ENCODE measurements at regions not wholly inside any gene's neighbourhood (a gene's known extent, or its start where the extent isn't known, plus 50 kb on each side); places are given as distances from the start of the nearest gene placed in this dataset.

DNA sequence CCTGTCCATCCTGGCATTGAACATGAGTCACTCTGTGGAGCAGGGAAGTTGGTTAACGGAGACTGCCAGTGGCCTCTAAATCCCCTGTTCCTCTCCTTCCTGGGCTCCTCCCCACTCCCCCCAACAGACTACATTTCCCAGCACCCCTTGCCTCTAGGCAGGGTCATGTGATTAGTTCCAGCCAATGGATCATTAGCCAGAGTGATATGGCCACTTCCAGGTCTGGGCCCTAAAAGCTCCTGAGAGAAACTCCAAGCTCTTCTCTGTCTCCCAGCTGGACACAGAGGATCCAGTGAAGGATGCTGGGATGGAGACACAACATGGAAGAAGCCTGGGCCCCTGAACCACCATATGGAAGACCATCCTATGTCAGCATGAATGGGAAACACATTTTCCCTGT lies 54.4 kb upstream of the RFLNA start:
- TF ChIP-seq, protein P1, sequence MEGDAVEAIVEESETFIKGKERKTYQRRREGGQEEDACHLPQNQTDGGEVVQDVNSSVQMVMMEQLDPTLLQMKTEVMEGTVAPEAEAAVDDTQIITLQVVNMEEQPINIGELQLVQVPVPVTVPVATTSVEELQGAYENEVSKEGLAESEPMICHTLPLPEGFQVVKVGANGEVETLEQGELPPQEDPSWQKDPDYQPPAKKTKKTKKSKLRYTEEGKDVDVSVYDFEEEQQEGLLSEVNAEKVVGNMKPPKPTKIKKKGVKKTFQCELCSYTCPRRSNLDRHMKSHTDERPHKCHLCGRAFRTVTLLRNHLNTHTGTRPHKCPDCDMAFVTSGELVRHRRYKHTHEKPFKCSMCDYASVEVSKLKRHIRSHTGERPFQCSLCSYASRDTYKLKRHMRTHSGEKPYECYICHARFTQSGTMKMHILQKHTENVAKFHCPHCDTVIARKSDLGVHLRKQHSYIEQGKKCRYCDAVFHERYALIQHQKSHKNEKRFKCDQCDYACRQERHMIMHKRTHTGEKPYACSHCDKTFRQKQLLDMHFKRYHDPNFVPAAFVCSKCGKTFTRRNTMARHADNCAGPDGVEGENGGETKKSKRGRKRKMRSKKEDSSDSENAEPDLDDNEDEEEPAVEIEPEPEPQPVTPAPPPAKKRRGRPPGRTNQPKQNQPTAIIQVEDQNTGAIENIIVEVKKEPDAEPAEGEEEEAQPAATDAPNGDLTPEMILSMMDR (IDR thresholded peaks at IDR 0.05), result no peak
- no peak overlapping the region for H3K27ac ChIP-seq
- H3K27me3 ChIP-seq (ENCODE audit: low read depth), result no peaks in the 10 kb centered on the region
- H3K4me3 ChIP-seq, result no peak overlapping the region
- no peaks in the 10 kb centered on the region for H3K9me3 ChIP-seq
- no peak for DNase-seq
- intact Hi-C loops (cut with DNase I), result no loop called here
- ATAC-seq, result no peak
- H3K36me3 ChIP-seq, result no peaks in the 10 kb centered on the region
- H3K4me1 ChIP-seq, result no peaks in the 10 kb centered on the region

DNA sequence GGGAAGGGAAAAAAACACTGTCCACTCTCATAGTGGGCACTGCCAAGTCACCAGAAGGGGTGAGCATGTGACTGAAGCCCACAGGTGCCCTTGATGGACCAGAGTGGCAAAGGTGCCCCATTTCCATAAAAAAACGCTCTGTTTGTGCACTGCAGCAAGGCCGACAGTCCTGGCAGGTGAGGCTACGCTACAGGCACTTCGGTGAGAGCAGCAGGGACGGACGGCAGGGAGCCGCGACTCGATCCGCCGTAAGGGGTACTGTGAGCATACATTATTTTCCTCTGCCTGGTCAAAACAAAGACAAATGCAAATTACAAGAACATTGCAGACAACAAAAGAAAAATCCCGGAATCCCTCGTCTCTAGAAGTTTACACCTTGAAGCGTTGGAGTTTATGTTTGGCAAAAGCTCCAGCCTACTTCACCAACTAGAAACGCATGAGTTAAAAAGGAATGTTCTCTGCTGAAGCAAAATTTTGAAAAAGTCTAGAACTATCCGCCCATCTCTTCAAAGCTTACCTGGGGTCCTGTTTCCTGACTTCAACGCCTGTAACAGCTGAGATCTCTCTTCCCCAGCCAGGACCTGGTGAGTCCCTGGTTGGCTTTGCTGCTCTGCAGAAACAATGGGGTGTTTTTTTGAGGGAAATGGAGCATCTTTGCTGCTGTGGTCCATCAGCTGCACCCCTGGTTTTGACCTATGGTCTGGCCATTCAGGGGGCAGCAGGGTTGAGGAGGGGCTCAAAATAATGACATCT lies 52.9 kb upstream of the RFLNA start:
- Histone ChIP-seq H3K36me3 (no peaks in the 10 kb centered on the region), H3K9me3 (peaks cover 4% of the 10 kb centered on the region), H3K27me3 (ENCODE audit: low read depth) (no peaks in the 10 kb centered on the region), H3K27ac (no peak overlapping the region), H3K4me1 (no peaks in the 10 kb centered on the region), H3K4me3 (no peak overlapping the region)
- TF ChIP-seq, protein P1 (IDR thresholded peaks at IDR 0.05), result no peak
- DNase-seq, result no peak
- ATAC-seq, result no peak
- intact Hi-C loops (cut with DNase I), result no loop called here

DNA sequence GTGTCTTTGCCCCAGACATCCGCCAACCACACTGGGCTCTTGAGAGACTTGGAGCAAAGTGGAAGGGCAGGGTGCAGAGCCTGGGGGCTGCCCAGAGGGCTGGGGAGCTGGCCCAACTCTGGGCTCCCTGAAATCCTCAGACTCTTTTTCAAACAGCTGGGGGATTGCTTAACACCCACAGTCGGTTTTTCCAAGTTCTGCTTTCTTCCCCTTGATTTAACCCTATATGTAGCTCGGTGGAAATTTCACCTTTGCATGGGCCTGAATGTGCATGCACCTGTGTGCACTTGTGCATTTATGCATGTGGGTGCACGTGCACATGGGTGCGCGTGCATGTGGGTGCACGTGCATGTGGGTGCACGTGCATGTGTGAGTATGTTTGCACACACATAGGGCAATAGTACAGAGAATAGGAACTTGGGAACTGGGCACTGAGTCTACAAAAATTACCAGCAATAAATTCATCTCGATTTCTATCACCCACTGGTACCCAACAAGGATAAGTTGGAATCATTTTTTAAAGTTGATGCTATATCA lies 52.3 kb upstream of the RFLNA start:
- TF ChIP-seq, protein P1 (IDR thresholded peaks at IDR 0.05), result no peak
- Histone ChIP-seq H3K4me3 (no peak overlapping the region), H3K4me1 (no peaks in the 10 kb centered on the region), H3K27me3 (ENCODE audit: low read depth) (no peaks in the 10 kb centered on the region), H3K9me3 (peaks cover 11% of the 10 kb centered on the region), H3K27ac (no peak overlapping the region), H3K36me3 (no peaks in the 10 kb centered on the region)
- intact Hi-C loops (cut with DNase I), result no loop called here
- ATAC-seq (peak in 1 of 2 donors; percentile 20), DNase-seq (no peak)

DNA sequence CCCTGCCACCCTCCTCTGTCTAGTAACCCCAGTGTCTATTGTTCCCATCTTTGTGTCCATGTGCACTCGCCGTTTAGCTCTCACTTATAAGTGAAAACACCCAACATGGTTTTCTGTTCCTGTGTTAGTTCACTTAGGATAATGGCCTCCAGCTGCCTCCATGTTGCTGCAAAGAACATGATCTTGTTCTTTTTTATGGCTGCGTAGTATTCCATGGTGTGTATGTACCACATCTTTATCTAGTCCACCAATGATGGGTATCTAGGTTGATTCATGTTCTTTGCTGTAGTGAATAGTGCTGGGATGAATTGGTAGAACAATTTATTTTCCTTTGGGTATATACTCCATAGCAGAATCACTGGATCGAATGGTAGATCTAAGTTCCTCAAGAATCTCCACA lies 51.0 kb upstream of the RFLNA start:
- H3K4me1 ChIP-seq, result no peaks in the 10 kb centered on the region
- no peaks in the 10 kb centered on the region for H3K27me3 ChIP-seq (ENCODE audit: low read depth)
- DNase-seq (no peak), ATAC-seq (no peak)
- H3K9me3 ChIP-seq, result peaks cover 13% of the 10 kb centered on the region
- H3K36me3 ChIP-seq, result no peaks in the 10 kb centered on the region
- no peak overlapping the region for H3K27ac ChIP-seq
- TF ChIP-seq, protein P1 (IDR thresholded peaks at IDR 0.05), result no peak
- intact Hi-C loops (cut with DNase I), result no loop called here
- H3K4me3 ChIP-seq, result no peak overlapping the region

All from lower lobe of right lung (tissue), 2 donors.